Neural progenitor cell (in vitro differentiated cells): ENCODE measurements at regions not wholly inside any gene's neighbourhood (a gene's known extent, or its start where the extent isn't known, plus 50 kb on each side); places are given as distances from the start of the nearest gene placed in this dataset.

Experiments used
- EZH2 ChIP-seq: fragments of 200-600 bp; sonication (generic); IDR thresholded peaks from 2 replicates; pipeline ENCODE4 v1.6.1; 2017; ENCODE audit warnings: antibody characterized with exemption, mild to moderate bottlenecking, moderate library complexity
- EZH2phosphoT487 ChIP-seq: fragments of 200-600 bp; sonication (generic); IDR thresholded peaks from 2 replicates; pipeline ENCODE4 v1.6.1; 2017; ENCODE audit warnings: antibody characterized with exemption
- TF ChIP-seq, protein P1 (sequence below): fragments of 200-600 bp; sonication (generic); IDR thresholded peaks from 2 replicates; pipeline ENCODE4 v1.5.1; 2017; ENCODE audit warnings: antibody characterized with exemption, mild to moderate bottlenecking

DNA sequence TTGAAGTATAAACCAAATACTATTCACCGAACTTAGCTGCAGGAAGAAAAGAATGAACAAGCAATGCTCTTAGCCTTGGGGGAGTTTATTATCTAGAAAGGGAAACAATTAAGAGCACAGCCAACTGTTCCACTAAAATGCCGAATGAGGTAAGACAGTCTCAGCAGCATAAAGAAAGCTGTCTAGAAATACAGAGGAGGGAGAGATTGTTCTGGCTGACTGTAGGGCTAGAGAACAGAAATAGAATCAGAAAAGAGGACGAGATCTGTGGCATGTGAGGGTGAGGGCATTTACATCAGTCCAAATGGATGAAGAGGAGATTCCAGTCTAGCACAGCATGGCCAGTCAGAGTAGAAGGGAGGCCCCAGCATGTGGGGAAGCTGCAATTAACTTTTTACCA lies 56.8 kb upstream of the TNFRSF19 start:
- TF ChIP-seq, protein P1, sequence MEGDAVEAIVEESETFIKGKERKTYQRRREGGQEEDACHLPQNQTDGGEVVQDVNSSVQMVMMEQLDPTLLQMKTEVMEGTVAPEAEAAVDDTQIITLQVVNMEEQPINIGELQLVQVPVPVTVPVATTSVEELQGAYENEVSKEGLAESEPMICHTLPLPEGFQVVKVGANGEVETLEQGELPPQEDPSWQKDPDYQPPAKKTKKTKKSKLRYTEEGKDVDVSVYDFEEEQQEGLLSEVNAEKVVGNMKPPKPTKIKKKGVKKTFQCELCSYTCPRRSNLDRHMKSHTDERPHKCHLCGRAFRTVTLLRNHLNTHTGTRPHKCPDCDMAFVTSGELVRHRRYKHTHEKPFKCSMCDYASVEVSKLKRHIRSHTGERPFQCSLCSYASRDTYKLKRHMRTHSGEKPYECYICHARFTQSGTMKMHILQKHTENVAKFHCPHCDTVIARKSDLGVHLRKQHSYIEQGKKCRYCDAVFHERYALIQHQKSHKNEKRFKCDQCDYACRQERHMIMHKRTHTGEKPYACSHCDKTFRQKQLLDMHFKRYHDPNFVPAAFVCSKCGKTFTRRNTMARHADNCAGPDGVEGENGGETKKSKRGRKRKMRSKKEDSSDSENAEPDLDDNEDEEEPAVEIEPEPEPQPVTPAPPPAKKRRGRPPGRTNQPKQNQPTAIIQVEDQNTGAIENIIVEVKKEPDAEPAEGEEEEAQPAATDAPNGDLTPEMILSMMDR = no peak
- TF ChIP-seq EZH2 (no peak), EZH2phosphoT487 (no peak)
